Glutamatergic neuron (in vitro differentiated cells): ENCODE measurements at regions not wholly inside any gene's neighbourhood (a gene's known extent, or its start where the extent isn't known, plus 50 kb on each side); places are given as distances from the start of the nearest gene placed in this dataset.

Experiments
- DNase-seq: peaks from one replicate; pipeline ENCODE4 v3.0.0; 2022
- H3K27ac Mint-ChIP-seq: one replicate; pipeline ENCODE4 v1.8.0; 2020; ENCODE audit warnings: mild to moderate bottlenecking, mixed read lengths, inconsistent platforms; ENCODE audit not compliant: unreplicated experiment
- H3K27me3 Mint-ChIP-seq: one replicate; pipeline ENCODE4 v1.8.0; 2020; ENCODE audit warnings: mild to moderate bottlenecking, moderate library complexity, mixed read lengths, inconsistent platforms; ENCODE audit not compliant: unreplicated experiment
- H3K36me3 Mint-ChIP-seq: one replicate; pipeline ENCODE4 v1.8.0; 2020; ENCODE audit warnings: mild to moderate bottlenecking, mixed read lengths, inconsistent platforms; ENCODE audit not compliant: unreplicated experiment
- H3K4me1 Mint-ChIP-seq: one replicate; pipeline ENCODE4 v1.8.0; 2020; ENCODE audit warnings: mild to moderate bottlenecking, low read depth, mixed read lengths, inconsistent platforms; ENCODE audit not compliant: unreplicated experiment
- H3K4me3 Mint-ChIP-seq: one replicate; pipeline ENCODE4 v1.8.0; 2020; ENCODE audit warnings: mild to moderate bottlenecking, mixed read lengths, inconsistent platforms; ENCODE audit not compliant: unreplicated experiment
- H3K9me3 Mint-ChIP-seq: one replicate; pipeline ENCODE4 v1.8.0; 2020; ENCODE audit warnings: mild to moderate bottlenecking, moderate library complexity, mixed read lengths, inconsistent platforms; ENCODE audit not compliant: unreplicated experiment
- TF ChIP-seq, protein P1 (sequence below): fragments of 200-600 bp; sonication (generic); IDR thresholded peaks from one replicate; pipeline ENCODE4 v1.5.0; 2021; ENCODE audit not compliant: partially characterized antibody, unreplicated experiment

DNA sequence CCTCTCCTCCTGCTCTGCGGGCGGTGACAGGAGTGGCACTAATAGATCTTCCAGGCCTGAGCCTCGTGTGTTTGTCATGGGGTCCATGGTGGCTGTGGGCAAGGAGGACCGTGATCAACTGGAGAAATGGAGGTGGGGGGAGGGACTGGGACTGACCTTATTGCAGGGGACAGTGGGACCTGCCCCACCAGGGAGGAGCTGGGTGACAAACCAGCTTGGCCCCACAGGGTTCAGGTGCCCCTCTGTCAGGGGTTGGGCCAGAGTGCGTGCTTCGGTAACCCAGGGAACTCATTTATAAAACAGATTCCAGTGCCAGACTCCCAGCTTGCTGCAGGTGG lies 366.5 kb downstream of the BCOR start:
- Mint-ChIP-seq H3K36me3 (no peaks in the 10 kb centered on the region), H3K27ac (peak overlapping the region; percentile 94), H3K9me3 (peaks cover 8% of the 10 kb centered on the region), H3K4me3 (no peak overlapping the region), H3K4me1 (peaks cover 21% of the 10 kb centered on the region), H3K27me3 (peaks cover 5% of the 10 kb centered on the region)
- DNase-seq, result no peak
- TF ChIP-seq, protein P1, sequence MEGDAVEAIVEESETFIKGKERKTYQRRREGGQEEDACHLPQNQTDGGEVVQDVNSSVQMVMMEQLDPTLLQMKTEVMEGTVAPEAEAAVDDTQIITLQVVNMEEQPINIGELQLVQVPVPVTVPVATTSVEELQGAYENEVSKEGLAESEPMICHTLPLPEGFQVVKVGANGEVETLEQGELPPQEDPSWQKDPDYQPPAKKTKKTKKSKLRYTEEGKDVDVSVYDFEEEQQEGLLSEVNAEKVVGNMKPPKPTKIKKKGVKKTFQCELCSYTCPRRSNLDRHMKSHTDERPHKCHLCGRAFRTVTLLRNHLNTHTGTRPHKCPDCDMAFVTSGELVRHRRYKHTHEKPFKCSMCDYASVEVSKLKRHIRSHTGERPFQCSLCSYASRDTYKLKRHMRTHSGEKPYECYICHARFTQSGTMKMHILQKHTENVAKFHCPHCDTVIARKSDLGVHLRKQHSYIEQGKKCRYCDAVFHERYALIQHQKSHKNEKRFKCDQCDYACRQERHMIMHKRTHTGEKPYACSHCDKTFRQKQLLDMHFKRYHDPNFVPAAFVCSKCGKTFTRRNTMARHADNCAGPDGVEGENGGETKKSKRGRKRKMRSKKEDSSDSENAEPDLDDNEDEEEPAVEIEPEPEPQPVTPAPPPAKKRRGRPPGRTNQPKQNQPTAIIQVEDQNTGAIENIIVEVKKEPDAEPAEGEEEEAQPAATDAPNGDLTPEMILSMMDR, result no peak

DNA sequence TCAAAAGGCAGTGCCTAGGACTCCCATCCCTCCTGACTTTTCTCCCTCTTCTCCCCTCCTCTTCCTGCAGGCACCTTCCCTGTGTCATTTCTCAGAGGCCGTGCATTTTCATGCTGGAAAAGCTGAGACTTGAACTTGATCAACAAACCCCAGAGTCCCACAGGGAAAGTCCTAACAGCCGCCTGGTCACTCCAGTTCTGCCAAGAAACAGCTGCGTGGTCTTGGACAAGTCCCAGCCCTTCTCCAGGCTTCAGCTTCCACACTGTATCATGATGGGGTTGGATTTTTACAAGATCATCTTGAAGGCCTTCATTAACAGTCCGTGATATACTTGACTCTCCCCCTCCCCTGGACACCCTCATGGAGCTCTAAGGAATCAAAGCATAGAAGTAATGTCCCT lies 366.0 kb downstream of the BCOR start:
- no peaks in the 10 kb centered on the region for H3K36me3 Mint-ChIP-seq

DNA sequence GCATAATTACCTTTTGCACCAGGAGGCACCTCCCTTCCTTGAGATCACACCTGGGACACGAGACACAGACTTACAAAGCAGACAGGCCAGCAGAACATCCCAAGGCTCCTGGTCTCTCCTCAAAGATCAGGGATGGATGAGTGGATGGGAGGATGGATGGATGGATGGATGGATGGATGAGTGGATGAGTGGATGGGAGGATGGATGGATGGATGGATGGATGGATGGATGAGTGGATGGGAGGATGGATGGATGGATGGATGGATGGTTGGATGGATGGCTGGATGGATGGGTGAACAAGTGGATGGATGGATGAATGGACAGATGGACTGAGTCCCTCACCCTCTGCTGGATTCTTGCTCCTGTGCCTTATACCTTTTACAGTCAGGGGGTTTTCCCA lies 364.0 kb downstream of the BCOR start:
- Mint-ChIP-seq H3K4me3 (no peak overlapping the region), H3K9me3 (no peaks in the 10 kb centered on the region), H3K36me3 (no peaks in the 10 kb centered on the region), H3K27me3 (peaks cover 1% of the 10 kb centered on the region), H3K4me1 (peaks cover 3% of the 10 kb centered on the region), H3K27ac (no peak overlapping the region)
- no peak for DNase-seq
- TF ChIP-seq, protein P1, result no peak

More for the DNA sequence above, 366.0 kb downstream of the BCOR start:
- no peak for DNase-seq
- peak overlapping the region; percentile 87 for H3K27ac Mint-ChIP-seq
- H3K4me1 Mint-ChIP-seq, result peaks cover 16% of the 10 kb centered on the region
- peaks cover 2% of the 10 kb centered on the region for H3K27me3 Mint-ChIP-seq
- peaks cover 4% of the 10 kb centered on the region for H3K9me3 Mint-ChIP-seq
- TF ChIP-seq, protein P1, result no peak
- H3K4me3 Mint-ChIP-seq, result peak overlapping the region; percentile 63

- no peaks in the 10 kb centered on the region for H3K9me3 Mint-ChIP-seq
- no peaks in the 10 kb centered on the region for H3K36me3 Mint-ChIP-seq
- no peak overlapping the region for H3K4me3 Mint-ChIP-seq
- DNase-seq, result no peak
- peaks cover 1% of the 10 kb centered on the region for H3K27me3 Mint-ChIP-seq
- no peak overlapping the region for H3K27ac Mint-ChIP-seq
- TF ChIP-seq, protein P1, result no peak
- H3K4me1 Mint-ChIP-seq, result peaks cover 3% of the 10 kb centered on the region
Observed at GRCh38 chrX:39734174-39734776, 363.5 kb downstream of the BCOR start.

- no peaks in the 10 kb centered on the region for H3K9me3 Mint-ChIP-seq
- peaks cover 1% of the 10 kb centered on the region for H3K27me3 Mint-ChIP-seq
- no peak for DNase-seq
Observed at GRCh38 chrX:39736216-39737211, 361.2 kb downstream of the BCOR start.

More at GRCh38 chrX:39736216-39737211, 361.2 kb downstream of the BCOR start:
- TF ChIP-seq, protein P1, result no peak
- no peak overlapping the region for H3K27ac Mint-ChIP-seq
- H3K4me1 Mint-ChIP-seq, result peaks cover 1% of the 10 kb centered on the region
- H3K36me3 Mint-ChIP-seq, result no peaks in the 10 kb centered on the region
- H3K4me3 Mint-ChIP-seq, result no peak overlapping the region
